Prostate gland (tissue), 2 donors: ENCODE measurements at regions not wholly inside any gene's neighbourhood (a gene's known extent, or its start where the extent isn't known, plus 50 kb on each side); places are given as distances from the start of the nearest gene placed in this dataset.

Experiments
- POLR2A ChIP-seq: fragments of 450-650 bp; IDR thresholded peaks from one replicate; pipeline ENCODE4 v1.6.1; 2016; ENCODE audit warnings: antibody characterized with exemption, mild to moderate bottlenecking
- POLR2AphosphoS5 ChIP-seq: sonication (generic); formaldehyde crosslinking; IDR thresholded peaks from one replicate; pipeline ENCODE4 v1.6.1; 2017; ENCODE audit warnings: antibody characterized with exemption
- TF ChIP-seq, protein P1 (sequence below), 4 experiments: fragments of 200-600 bp in 2 of 4; fragments of 450-650 bp in 2 of 4; sonication (generic) in 2 of 4; IDR thresholded peaks; 1 replicate in 3 of 4; 2 replicates in 1 of 4; pipeline ENCODE4 v1.5.1; 2016 to 2019; ENCODE audit warnings: antibody characterized with exemption in 4 of 4, mild to moderate bottlenecking in 2 of 4, moderate library complexity in 2 of 4

- TF ChIP-seq POLR2A (no peak), POLR2AphosphoS5 (no peak)
- TF ChIP-seq, protein P1, sequence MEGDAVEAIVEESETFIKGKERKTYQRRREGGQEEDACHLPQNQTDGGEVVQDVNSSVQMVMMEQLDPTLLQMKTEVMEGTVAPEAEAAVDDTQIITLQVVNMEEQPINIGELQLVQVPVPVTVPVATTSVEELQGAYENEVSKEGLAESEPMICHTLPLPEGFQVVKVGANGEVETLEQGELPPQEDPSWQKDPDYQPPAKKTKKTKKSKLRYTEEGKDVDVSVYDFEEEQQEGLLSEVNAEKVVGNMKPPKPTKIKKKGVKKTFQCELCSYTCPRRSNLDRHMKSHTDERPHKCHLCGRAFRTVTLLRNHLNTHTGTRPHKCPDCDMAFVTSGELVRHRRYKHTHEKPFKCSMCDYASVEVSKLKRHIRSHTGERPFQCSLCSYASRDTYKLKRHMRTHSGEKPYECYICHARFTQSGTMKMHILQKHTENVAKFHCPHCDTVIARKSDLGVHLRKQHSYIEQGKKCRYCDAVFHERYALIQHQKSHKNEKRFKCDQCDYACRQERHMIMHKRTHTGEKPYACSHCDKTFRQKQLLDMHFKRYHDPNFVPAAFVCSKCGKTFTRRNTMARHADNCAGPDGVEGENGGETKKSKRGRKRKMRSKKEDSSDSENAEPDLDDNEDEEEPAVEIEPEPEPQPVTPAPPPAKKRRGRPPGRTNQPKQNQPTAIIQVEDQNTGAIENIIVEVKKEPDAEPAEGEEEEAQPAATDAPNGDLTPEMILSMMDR (IDR thresholded peaks at IDR 0.05): no peak
These were observed 177.0 kb downstream of the GNAT3 start for GRCh38 chr7:80334908-80335307.
